ENCODE measurements at regions not wholly inside any gene's neighbourhood (a gene's known extent, or its start where the extent isn't known, plus 50 kb on each side); places are given as distances from the start of the nearest gene placed in this dataset.
A peak's percentile ranks its signal among the peaks of the same experiment; 100 is the strongest.

GRCh38 chr2:193331676-193332075 is 1136.9 kb upstream of the TMEFF2 start:
- Histone ChIP-seq H3K27me3 (replicated peaks; ENCODE audit: insufficient read depth, low read depth, low read length, poor library complexity) (no peaks in the 10 kb centered on the region), H3K36me3 (ENCODE audit: insufficient read depth, low read length, poor library complexity, severe bottlenecking) (no peaks in the 10 kb centered on the region), H3K9me3 (ENCODE audit: low read depth, low read length, poor library complexity, severe bottlenecking) (no peaks in the 10 kb centered on the region), H3K4me3 (ENCODE audit: low read depth, low read length, poor library complexity, severe bottlenecking) (peak overlapping the region; percentile 12), H3K27ac (ENCODE audit: low read depth, low read length, poor library complexity, severe bottlenecking) (peak overlapping the region; percentile 68), H3K4me1 (ENCODE audit: insufficient read depth, low read length, poor library complexity, severe bottlenecking) (peaks cover 21% of the 10 kb centered on the region)
- BruUV-seq (replicated peaks): no TSS peak
- TF ChIP-seq CTCF (conservative IDR thresholded peaks at IDR 0.05; ENCODE audit: low read depth, low read length): no peak
- TF ChIP-seq EZH2 (IDR thresholded peaks at IDR 0.05; ENCODE audit: borderline replicate concordance, low read depth, low read length, poor library complexity, severe bottlenecking): no peak
- CTCF ChIA-PET: no interaction called here
- DNase-seq (ENCODE audit: low spot score): peak; percentile 75
- intact Hi-C loops (cut with micrococcal nuclease; ENCODE audit: unreplicated experiment): no loop called here
- POLR2A ChIA-PET (ENCODE audit: low non-redundant PET): no interaction called here

GRCh38 chr2:193326296-193326695 is 1131.6 kb upstream of the TMEFF2 start:
- BruUV-seq (replicated peaks): no TSS peak
- Histone ChIP-seq H3K36me3 (ENCODE audit: insufficient read depth, low read length, poor library complexity, severe bottlenecking) (no peaks in the 10 kb centered on the region), H3K4me3 (ENCODE audit: low read depth, low read length, poor library complexity, severe bottlenecking) (no peak overlapping the region), H3K27ac (ENCODE audit: low read depth, low read length, poor library complexity, severe bottlenecking) (no peak overlapping the region), H3K27me3 (replicated peaks; ENCODE audit: insufficient read depth, low read depth, low read length, poor library complexity) (no peaks in the 10 kb centered on the region), H3K9me3 (ENCODE audit: low read depth, low read length, poor library complexity, severe bottlenecking) (no peaks in the 10 kb centered on the region), H3K4me1 (ENCODE audit: insufficient read depth, low read length, poor library complexity, severe bottlenecking) (peaks cover 2% of the 10 kb centered on the region)
- CTCF ChIA-PET: no interaction called here
- intact Hi-C loops (cut with micrococcal nuclease; ENCODE audit: unreplicated experiment): no loop called here
- POLR2A ChIA-PET (ENCODE audit: low non-redundant PET): no interaction called here
- TF ChIP-seq CTCF (conservative IDR thresholded peaks at IDR 0.05; ENCODE audit: low read depth, low read length) (no peak), EZH2 (IDR thresholded peaks at IDR 0.05; ENCODE audit: borderline replicate concordance, low read depth, low read length, poor library complexity, severe bottlenecking) (no peak)
- no peak for DNase-seq (ENCODE audit: low spot score)

GRCh38 chr2:193315428-193316091 is 1120.8 kb upstream of the TMEFF2 start:
- Histone ChIP-seq H3K27me3 (replicated peaks; ENCODE audit: insufficient read depth, low read depth, low read length, poor library complexity) (no peaks in the 10 kb centered on the region), H3K4me1 (ENCODE audit: insufficient read depth, low read length, poor library complexity, severe bottlenecking) (no peaks in the 10 kb centered on the region), H3K36me3 (ENCODE audit: insufficient read depth, low read length, poor library complexity, severe bottlenecking) (no peaks in the 10 kb centered on the region), H3K4me3 (ENCODE audit: low read depth, low read length, poor library complexity, severe bottlenecking) (no peak overlapping the region), H3K9me3 (ENCODE audit: low read depth, low read length, poor library complexity, severe bottlenecking) (no peaks in the 10 kb centered on the region), H3K27ac (ENCODE audit: low read depth, low read length, poor library complexity, severe bottlenecking) (no peak overlapping the region)
- ChIA-PET POLR2A (ENCODE audit: low non-redundant PET) (no interaction called here), CTCF (no interaction called here)
- intact Hi-C loops (cut with micrococcal nuclease; ENCODE audit: unreplicated experiment): no loop called here
- TF ChIP-seq EZH2 (IDR thresholded peaks at IDR 0.05; ENCODE audit: borderline replicate concordance, low read depth, low read length, poor library complexity, severe bottlenecking) (no peak), CTCF (conservative IDR thresholded peaks at IDR 0.05; ENCODE audit: low read depth, low read length) (no peak)
- no TSS peak for BruUV-seq (replicated peaks)
- DNase-seq (ENCODE audit: low spot score): no peak
